ENCODE measurements at regions not wholly inside any gene's neighbourhood (a gene's known extent, or its start where the extent isn't known, plus 50 kb on each side); places are given as distances from the start of the nearest gene placed in this dataset.

DNA sequence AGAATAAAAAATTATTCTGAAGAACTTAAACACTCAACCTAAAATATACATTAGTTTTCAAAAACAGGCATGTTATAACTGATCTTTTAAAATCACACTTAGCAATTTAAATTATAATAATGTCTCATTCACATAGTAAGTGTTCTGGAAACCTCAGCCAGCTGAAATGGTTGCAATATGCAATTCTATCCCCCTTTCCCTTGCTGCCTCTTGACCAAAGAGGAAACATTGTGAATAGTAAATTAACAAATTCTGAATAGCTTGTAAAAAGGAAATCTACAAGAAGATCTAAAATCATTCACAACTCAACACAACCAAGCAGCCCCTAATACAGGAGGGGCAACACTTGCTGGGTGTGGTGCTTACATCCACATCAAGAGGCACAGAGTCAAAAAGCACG, 431.9 kb downstream of the BCAT1 start:
- Histone ChIP-seq H3K36me3 (ENCODE audit: low read length) (no peaks in the 10 kb centered on the region), H3K9me2 (replicated peaks; ENCODE audit: insufficient read depth, low read length) (no peaks in the 10 kb centered on the region; the same call in 1 of the 2 replicates), H3K9me3 (ENCODE audit: insufficient read depth, low read length) (0 out of 2 replicates have a peak, but pooled peaks cover 7% of the 10 kb centered on the region), H3K4me2 (ENCODE audit: low read depth, low read length, poor library complexity, severe bottlenecking) (no peak overlapping the region), H2AFZ (ENCODE audit: low read depth, low read length, severe bottlenecking) (no peak overlapping the region), H3K27ac (ENCODE audit: low read depth, low read length) (no peak overlapping the region), H3K27me3 (ENCODE audit: low read length) (no peaks in the 10 kb centered on the region), H4K20me1 (ENCODE audit: low read depth, low read length) (no peaks in the 10 kb centered on the region), H3F3A (ENCODE audit: insufficient read depth) (no peaks in the 10 kb centered on the region), H3K9ac (ENCODE audit: low read length) (no peak overlapping the region), H3K79me2 (ENCODE audit: insufficient read depth, low read length) (no peaks in the 10 kb centered on the region), H3K4me3 (ENCODE audit: insufficient read depth, low read length, poor library complexity, severe bottlenecking) (no peak overlapping the region)
- no peak for TF ChIP-seq EZH2phosphoT487 (conservative IDR thresholded peaks at IDR 0.05; ENCODE audit: low read length)
- TF ChIP-seq, protein P1, sequence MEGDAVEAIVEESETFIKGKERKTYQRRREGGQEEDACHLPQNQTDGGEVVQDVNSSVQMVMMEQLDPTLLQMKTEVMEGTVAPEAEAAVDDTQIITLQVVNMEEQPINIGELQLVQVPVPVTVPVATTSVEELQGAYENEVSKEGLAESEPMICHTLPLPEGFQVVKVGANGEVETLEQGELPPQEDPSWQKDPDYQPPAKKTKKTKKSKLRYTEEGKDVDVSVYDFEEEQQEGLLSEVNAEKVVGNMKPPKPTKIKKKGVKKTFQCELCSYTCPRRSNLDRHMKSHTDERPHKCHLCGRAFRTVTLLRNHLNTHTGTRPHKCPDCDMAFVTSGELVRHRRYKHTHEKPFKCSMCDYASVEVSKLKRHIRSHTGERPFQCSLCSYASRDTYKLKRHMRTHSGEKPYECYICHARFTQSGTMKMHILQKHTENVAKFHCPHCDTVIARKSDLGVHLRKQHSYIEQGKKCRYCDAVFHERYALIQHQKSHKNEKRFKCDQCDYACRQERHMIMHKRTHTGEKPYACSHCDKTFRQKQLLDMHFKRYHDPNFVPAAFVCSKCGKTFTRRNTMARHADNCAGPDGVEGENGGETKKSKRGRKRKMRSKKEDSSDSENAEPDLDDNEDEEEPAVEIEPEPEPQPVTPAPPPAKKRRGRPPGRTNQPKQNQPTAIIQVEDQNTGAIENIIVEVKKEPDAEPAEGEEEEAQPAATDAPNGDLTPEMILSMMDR (IDR thresholded peaks at IDR 0.05; ENCODE audit: insufficient read depth, low read length, poor library complexity, severe bottlenecking) = no peak

DNA sequence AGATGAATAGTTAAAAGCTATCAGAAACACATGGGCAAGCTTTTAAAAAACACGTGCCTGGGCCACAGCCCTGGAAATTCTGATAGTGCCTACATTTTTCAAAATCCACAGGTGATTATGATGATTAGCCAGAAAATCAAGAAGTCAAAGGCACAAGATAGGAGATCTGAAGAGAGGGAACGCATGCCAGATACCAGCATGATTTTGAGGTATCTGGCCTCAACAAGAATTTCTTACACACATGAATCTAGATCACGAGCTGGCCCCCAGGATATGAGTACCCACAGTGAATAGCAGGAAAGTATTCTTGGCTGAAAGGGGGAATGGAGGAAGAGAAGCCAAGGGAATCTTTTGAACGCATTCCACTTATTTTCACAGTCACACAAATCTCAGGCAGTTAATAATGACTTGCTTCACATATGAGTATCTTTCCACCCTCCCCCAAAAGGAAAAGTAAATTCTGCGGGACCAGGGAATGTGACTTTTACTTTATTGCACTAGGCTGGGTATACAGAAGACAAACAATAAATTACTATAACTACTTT, 438.2 kb downstream of the BCAT1 start:
- Histone ChIP-seq H3K79me2 (ENCODE audit: insufficient read depth, low read length) (no peaks in the 10 kb centered on the region), H2AFZ (ENCODE audit: low read depth, low read length, severe bottlenecking) (no peak overlapping the region), H3K27me3 (ENCODE audit: low read length) (no peaks in the 10 kb centered on the region), H3K4me2 (ENCODE audit: low read depth, low read length, poor library complexity, severe bottlenecking) (no peak overlapping the region), H4K20me1 (ENCODE audit: low read depth, low read length) (no peaks in the 10 kb centered on the region), H3F3A (ENCODE audit: insufficient read depth) (no peaks in the 10 kb centered on the region), H3K4me3 (ENCODE audit: insufficient read depth, low read length, poor library complexity, severe bottlenecking) (no peak overlapping the region), H3K36me3 (ENCODE audit: low read length) (no peaks in the 10 kb centered on the region), H3K9me2 (replicated peaks; ENCODE audit: insufficient read depth, low read length) (no peaks in the 10 kb centered on the region), H3K27ac (ENCODE audit: low read depth, low read length) (no peak overlapping the region), H3K9me3 (ENCODE audit: insufficient read depth, low read length) (no peaks in the 10 kb centered on the region), H3K9ac (ENCODE audit: low read length) (no peak overlapping the region)
- no peak for TF ChIP-seq EZH2phosphoT487 (conservative IDR thresholded peaks at IDR 0.05; ENCODE audit: low read length)
- TF ChIP-seq, protein P1 (IDR thresholded peaks at IDR 0.05; ENCODE audit: insufficient read depth, low read length, poor library complexity, severe bottlenecking) = no peak

DNA sequence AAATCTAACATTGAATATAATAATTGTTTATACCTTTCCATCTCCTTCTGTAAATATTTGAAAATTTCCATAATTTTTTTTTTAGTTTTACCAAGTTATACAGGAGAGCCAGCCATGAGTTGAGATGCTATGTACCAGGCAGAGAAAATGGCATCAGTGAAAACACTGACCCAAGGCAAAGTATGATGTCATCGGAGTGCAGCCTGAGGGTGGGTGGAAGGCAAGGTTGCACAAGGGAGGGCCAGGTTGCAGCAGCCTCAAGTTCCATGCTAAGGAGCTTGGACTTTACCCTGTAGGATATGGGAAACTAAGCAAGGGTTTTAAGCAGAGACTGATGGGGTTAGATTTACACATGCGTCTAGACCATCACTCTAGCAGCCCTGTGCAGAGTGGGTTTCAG, 441.1 kb downstream of the BCAT1 start:
- no peak overlapping the region for H2AFZ ChIP-seq (ENCODE audit: low read depth, low read length, severe bottlenecking)
- no peak overlapping the region for H3K4me2 ChIP-seq (ENCODE audit: low read depth, low read length, poor library complexity, severe bottlenecking)
- no peak overlapping the region for H3K4me3 ChIP-seq (ENCODE audit: insufficient read depth, low read length, poor library complexity, severe bottlenecking)
- H3K9me2 ChIP-seq (replicated peaks; ENCODE audit: insufficient read depth, low read length) = no peaks in the 10 kb centered on the region
- no peak overlapping the region for H3K9ac ChIP-seq (ENCODE audit: low read length)
- no peak for TF ChIP-seq EZH2phosphoT487 (conservative IDR thresholded peaks at IDR 0.05; ENCODE audit: low read length)
- TF ChIP-seq, protein P1 (IDR thresholded peaks at IDR 0.05; ENCODE audit: insufficient read depth, low read length, poor library complexity, severe bottlenecking) = no peak
- H3K79me2 ChIP-seq (ENCODE audit: insufficient read depth, low read length) = no peaks in the 10 kb centered on the region
- no peaks in the 10 kb centered on the region for H3K9me3 ChIP-seq (ENCODE audit: insufficient read depth, low read length)
- no peaks in the 10 kb centered on the region for H3K36me3 ChIP-seq (ENCODE audit: low read length)
- no peaks in the 10 kb centered on the region for H3K27me3 ChIP-seq (ENCODE audit: low read length)
- no peaks in the 10 kb centered on the region for H4K20me1 ChIP-seq (ENCODE audit: low read depth, low read length)
- no peaks in the 10 kb centered on the region for H3F3A ChIP-seq (ENCODE audit: insufficient read depth)
- H3K27ac ChIP-seq (ENCODE audit: low read depth, low read length) = no peak overlapping the region
